ENCODE measurements at regions not wholly inside any gene's neighbourhood (a gene's known extent, or its start where the extent isn't known, plus 50 kb on each side); places are given as distances from the start of the nearest gene placed in this dataset.
"Not testable (repeated sequence)": the region's sequence is repeated elsewhere in the genome, so short reads cannot be mapped to it uniquely, and the experiment has no call there.

- DNase-seq (ENCODE audit: low spot score) = not testable (repeated sequence)
These were observed 53.7 kb upstream of the SEPTIN5 start for GRCh38 chr22:19660583-19660982.

GRCh38 chr22:19661156-19661555 lies 53.1 kb upstream of the SEPTIN5 start:
- DNase-seq (ENCODE audit: low spot score) = no peak

GRCh38 chr22:19662049-19662684 lies 52.1 kb upstream of the SEPTIN5 start:
- DNase-seq (ENCODE audit: low spot score) = not testable (repeated sequence)

GRCh38 chr22:19663286-19663815 lies 51.0 kb upstream of the SEPTIN5 start:
- no peak for DNase-seq (ENCODE audit: low spot score)

- no peak for DNase-seq (ENCODE audit: low spot score)
These were observed 50.4 kb upstream of the SEPTIN5 start for GRCh38 chr22:19663821-19664355.

GRCh38 chr22:19664406-19664805 lies 49.9 kb upstream of the SEPTIN5 start:
- DNase-seq (ENCODE audit: low spot score) = no peak
